ENCODE measurements at regions not wholly inside any gene's neighbourhood (a gene's known extent, or its start where the extent isn't known, plus 50 kb on each side); places are given as distances from the start of the nearest gene placed in this dataset.
A peak's percentile ranks its signal among the peaks of the same experiment; 100 is the strongest.

GRCh38 chr9:106700676-106701075 is 162.3 kb upstream of the ZNF462 start:
- DNase-seq, result no peak
- H3K27me3 ChIP-seq (ENCODE audit: insufficient read depth in 3 of 3, low read length in 2 of 3), result no peaks in the 10 kb centered on the region
- no peak overlapping the region for H3K4me3 ChIP-seq
- no peaks in the 10 kb centered on the region for H3K9me3 ChIP-seq
- H3K27ac ChIP-seq, result no peak overlapping the region
- ATAC-seq, result no peak
- no peaks in the 10 kb centered on the region for H3K36me3 ChIP-seq (ENCODE audit: insufficient read depth in 1 of 2, low read depth in 1 of 2)
- peaks cover 9% of the 10 kb centered on the region for H3K4me1 ChIP-seq
- intact Hi-C loops (cut with DNase I), result loop anchor here in 1 of 2 donors (10.0 kb wide), 1 partner anchor 164 kb away; the partner anchor contains the start of gene ZNF462
- TF ChIP-seq CTCF (IDR thresholded peaks at IDR 0.05), result no peak

GRCh38 chr9:106701611-106702010 is 161.4 kb upstream of the ZNF462 start:
- Histone ChIP-seq H3K27me3 (ENCODE audit: insufficient read depth in 3 of 3, low read length in 2 of 3) (no peaks in the 10 kb centered on the region), H3K4me3 (no peak overlapping the region), H3K27ac (no peak overlapping the region), H3K9me3 (no peaks in the 10 kb centered on the region), H3K36me3 (ENCODE audit: insufficient read depth in 1 of 2, low read depth in 1 of 2) (no peaks in the 10 kb centered on the region), H3K4me1 (peaks cover 9% of the 10 kb centered on the region)
- WGBS, 3 donors, result 95 to 100% (median 100%) methylated on average over 1 of the region's 1 CpG
- intact Hi-C loops (cut with DNase I), result loop anchor here in 1 of 2 donors (10.0 kb wide), 1 partner anchor 163 kb away; the partner anchor contains the start of gene ZNF462
- ATAC-seq (no peak), DNase-seq (no peak)
- no peak for TF ChIP-seq CTCF (IDR thresholded peaks at IDR 0.05)

GRCh38 chr9:106704056-106704615 is 158.8 kb upstream of the ZNF462 start:
- DNase-seq (no peak), ATAC-seq (no peak)
- Histone ChIP-seq H3K4me3 (no peak overlapping the region), H3K27ac (no peak overlapping the region), H3K36me3 (ENCODE audit: insufficient read depth in 1 of 2, low read depth in 1 of 2) (no peaks in the 10 kb centered on the region), H3K27me3 (ENCODE audit: insufficient read depth in 3 of 3, low read length in 2 of 3) (no peaks in the 10 kb centered on the region), H3K4me1 (peaks cover 14% of the 10 kb centered on the region), H3K9me3 (no peaks in the 10 kb centered on the region)
- intact Hi-C loops (cut with DNase I), result loop anchor here in 1 of 2 donors (10.0 kb wide), 1 partner anchor 161 kb away; the partner anchor contains the start of gene ZNF462
- WGBS, 3 donors, result 68 to 73% (median 71%) methylated on average over 5 of the region's 5 CpGs
- no peak for TF ChIP-seq CTCF (IDR thresholded peaks at IDR 0.05)

GRCh38 chr9:106707291-106707690 is 155.7 kb upstream of the ZNF462 start:
- intact Hi-C loops (cut with DNase I), result loop anchor here (5.0 to 10.0 kb wide), 3 partner anchors 45 to 158 kb away; partner anchors contain the start of gene ZNF462 (in 2 of the 2)
- Histone ChIP-seq H3K9me3 (no peaks in the 10 kb centered on the region), H3K27me3 (ENCODE audit: insufficient read depth in 3 of 3, low read length in 2 of 3) (no peaks in the 10 kb centered on the region), H3K4me1 (peaks cover 14% of the 10 kb centered on the region), H3K4me3 (no peak overlapping the region), H3K36me3 (ENCODE audit: insufficient read depth in 1 of 2, low read depth in 1 of 2) (no peaks in the 10 kb centered on the region), H3K27ac (peak overlapping the region; percentile 82)
- WGBS, 3 donors, result 12 to 47% (median 28%) methylated on average over 1 of the region's 1 CpG
- ATAC-seq, result no peak
- DNase-seq, result no peak
- TF ChIP-seq CTCF (IDR thresholded peaks at IDR 0.05), result no peak

All from psoas muscle (tissue), 7 donors.